Suppressor macrophage treated with lipopolysaccharide for 4 hours (primary cell): ENCODE measurements at regions not wholly inside any gene's neighbourhood (a gene's known extent, or its start where the extent isn't known, plus 50 kb on each side); places are given as distances from the start of the nearest gene placed in this dataset.
"Not testable (repeated sequence)": the region's sequence is repeated elsewhere in the genome, so short reads cannot be mapped to it uniquely, and the experiment has no call there.

Source experiments
- DNase-seq: peaks from one replicate; pipeline ENCODE4 v3.0.0-alpha.2; 2020

DNA sequence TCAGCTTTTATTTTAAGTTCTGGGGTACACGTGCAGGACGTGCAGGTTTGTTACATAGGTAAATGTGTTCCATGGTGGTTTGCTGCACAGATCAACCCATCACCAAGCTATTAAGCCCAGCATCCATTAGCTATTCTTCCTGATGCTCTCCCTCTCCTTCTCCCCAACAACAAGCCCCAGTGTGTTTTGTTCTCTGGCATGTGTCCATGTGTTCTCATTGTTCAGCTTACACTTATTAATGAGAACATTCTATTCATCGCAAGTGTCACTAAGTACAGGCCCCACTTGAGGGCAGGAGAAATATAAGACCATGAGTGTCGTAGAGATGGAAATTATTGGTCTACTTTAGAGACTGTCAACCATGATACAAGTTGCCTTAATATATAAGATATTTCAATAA lies 615.1 kb downstream of the CDH8 start:
- no peak for DNase-seq

DNA sequence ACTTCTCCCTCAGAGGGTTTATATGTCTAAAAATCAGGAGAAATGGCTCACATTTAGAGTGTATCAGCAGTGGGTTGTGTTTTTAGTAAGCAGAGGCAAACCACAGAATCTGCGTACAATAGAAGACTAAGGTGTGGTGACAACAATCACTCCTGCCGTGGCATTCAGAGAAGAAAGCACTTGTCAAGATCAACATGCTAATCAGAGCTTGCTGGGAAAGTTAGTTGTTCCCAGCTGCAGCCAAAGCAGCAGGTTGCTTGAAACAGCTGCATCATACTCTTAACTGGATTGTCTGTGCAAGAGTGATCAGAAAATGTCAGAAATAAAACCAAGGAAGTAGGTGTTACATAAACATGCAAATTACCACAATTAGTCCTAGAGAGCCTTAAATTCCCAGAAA lies 616.4 kb downstream of the CDH8 start:
- DNase-seq = no peak

DNA sequence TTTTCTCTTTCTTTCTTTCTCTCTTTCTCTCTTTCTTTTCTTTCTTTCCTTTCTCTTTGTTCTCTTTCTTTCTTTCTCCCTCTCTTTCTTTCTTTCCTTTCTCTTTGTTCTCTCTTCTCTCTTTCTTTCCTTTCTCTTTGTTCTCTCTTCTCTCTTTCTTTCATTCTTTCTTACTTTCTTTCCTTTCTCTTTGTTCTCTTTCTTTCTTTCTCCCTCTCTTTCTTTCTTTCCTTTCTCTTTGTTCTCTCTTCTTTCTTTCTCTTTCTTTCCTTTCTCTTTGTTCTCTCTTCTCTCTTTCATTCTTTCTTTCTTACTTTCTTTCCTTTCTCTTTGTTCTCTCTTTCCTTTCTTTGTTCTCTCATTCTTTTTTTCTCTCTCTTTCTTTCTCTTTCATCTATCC lies 617.4 kb downstream of the CDH8 start:
- not testable (repeated sequence) for DNase-seq

DNA sequence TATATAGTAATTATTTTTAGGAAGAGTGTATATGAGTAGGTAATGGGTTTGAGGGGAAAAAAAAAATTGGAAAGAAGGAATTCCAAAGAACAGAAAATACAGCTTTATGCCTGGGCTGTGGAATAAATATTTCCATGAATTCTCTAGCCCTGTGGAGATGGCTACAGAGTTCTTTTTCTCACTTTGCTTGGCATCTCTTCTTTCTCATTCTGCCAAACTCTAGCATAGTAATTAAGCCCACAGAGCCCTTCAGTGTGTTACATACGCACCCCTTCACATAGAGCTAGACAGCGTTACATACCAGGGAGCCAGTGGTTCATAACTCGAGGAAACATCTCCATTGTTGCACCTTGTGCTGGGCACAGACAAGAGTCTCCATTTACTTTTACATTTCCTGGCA lies 621.1 kb downstream of the CDH8 start:
- no peak for DNase-seq

DNA sequence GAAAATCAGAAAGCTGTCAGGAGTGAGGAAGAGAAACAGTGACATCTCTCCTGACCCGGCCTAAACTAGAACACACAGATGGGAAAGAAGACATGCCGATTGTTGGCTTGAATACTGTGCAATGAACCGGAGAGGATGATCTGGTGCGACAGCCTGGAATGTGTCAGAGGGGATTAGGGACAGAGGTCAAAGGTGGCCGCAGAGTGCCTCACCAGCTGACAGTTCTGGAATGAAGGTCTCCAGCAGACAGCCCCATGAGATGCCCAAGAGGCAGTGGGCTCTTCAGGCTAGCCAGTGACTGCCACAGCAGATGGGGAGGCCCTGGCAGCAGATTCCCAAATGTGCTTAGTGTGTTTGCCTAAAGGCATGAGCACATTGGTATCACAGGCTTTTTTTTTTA lies 623.2 kb downstream of the CDH8 start:
- no peak for DNase-seq

DNA sequence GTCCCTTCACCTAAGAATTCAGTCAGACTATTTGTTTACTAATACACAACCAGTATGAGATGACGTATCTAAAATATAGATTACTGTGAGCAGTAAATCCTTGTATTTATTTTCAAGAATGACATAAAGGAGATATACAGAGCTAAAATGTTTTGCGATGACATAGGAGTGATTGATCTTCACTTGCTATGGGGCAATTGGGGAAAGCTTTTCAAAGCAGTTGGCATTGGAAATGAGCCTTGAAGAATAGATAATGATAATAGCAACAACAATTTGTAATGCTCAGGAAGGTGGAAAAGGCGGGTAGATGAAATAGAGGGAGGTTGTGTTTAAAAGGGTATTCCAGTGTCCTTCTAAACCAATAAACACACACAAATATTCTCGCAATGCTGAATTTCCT lies 623.7 kb downstream of the CDH8 start:
- no peak for DNase-seq

DNA sequence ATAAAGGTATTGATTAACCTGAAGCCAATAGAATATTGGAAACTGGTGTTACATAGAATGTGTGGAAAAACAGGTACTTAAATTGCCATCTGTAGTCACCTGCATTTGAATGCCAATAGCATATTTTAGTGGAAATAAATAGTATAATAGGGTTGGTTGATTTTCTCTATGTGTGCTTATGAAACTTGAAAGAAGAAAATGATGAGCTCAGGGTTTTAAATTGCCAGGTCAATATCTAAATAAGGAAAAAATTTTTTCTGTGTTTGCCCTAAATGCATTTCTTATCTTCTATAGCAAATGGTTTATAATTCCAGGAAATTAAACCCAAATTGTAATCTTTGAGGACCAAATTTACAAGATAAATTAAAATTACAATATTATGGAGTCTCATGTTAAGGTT lies 626.6 kb downstream of the CDH8 start:
- no peak for DNase-seq

DNA sequence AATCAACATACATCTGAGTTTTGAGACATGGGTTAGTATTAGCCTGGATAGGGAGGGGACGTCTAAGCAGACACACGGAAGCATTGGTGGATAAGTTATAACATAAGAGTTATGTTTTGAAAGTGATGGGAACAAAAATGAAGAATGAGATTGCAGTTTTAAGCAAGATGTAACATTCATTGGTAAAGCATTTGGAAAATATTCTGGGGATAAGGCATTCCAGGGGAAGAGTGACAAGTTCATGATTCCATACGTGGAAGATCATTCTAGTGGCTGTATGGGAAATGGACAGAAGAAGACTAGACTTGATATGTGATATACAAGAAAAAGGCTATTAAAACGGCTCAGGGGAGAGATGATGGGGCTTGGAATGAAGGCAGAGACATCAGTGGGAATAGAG lies 632.9 kb downstream of the CDH8 start:
- no peak for DNase-seq

DNA sequence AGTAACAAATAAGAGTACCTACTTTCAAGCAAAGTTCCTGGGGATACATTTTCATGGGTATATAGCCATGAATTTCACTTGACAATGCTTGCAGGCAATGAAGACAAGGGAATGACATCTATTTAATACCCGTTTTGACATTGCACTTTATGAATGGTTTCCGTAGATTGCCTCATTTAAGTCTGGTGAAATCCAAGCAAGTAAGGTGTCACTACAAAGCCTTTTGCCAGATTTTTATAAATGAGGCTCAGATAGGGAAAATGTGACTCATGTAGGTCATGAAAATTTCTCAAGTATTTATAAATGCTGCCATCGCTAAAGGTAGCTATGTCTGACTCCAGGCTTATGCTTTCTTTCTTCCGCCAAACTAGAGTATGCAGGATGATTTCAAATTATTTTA lies 644.3 kb downstream of the CDH8 start:
- DNase-seq = no peak

DNA sequence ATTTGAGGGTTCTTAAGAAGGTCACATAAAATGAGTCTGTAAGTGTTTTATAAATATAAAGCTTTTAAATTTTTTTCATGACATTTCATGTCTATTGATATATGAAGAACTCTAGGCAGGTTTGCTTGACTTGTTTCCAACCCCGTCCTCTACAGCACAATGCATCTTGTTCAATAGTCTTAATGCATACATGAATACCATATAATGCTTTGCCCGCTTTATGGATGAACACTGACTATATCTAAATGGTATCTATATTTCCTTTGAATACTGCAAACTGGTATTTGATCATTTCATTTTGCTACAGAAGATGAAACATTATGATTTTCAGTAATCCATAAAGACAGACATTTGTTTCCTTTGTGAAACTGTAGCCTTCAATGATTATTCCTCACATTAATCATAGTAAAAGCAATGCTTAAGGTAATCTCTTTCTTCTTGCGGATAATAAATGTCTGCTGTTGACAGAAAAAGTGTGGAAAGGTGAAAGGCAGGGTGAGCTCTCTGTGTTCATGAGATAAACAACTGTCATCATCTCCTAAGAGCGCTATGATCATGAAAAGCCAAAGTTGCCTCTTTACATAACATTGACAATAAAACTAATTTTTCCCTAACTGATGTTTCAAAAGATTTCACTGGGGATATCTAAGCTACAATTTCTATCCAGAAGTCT lies 645.1 kb downstream of the CDH8 start:
- no peak for DNase-seq

DNA sequence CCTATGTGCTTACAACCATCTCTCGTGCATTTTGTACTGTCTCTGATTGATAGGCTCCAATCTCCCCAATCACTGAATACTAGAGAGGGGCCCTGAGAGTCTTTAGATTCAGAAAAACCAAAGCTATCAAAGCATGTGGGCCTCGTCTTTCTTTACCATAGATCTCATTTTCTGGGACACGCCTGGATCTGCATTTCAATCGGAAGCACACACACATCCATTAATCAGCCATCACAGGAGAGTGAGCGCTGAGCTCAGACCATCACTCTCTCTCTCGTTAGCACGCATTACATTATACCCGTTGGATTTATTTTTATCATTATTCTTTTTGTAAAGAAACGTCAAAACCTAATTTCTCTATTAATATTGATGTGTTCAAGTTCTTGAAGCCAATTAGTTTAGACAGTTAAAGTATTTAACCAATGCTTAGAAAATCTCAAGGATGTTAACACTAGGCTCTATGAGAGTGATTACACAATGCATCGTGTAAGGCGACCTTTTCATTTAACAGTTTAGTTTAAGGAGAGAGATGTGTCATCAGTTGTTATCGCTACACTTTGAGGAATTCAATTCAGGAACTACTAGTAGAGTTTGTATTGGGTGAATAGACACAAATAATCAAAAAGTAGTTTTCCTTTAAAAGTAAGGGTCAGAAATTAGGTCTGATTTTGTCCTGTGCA lies 650.7 kb downstream of the CDH8 start:
- no peak for DNase-seq

DNA sequence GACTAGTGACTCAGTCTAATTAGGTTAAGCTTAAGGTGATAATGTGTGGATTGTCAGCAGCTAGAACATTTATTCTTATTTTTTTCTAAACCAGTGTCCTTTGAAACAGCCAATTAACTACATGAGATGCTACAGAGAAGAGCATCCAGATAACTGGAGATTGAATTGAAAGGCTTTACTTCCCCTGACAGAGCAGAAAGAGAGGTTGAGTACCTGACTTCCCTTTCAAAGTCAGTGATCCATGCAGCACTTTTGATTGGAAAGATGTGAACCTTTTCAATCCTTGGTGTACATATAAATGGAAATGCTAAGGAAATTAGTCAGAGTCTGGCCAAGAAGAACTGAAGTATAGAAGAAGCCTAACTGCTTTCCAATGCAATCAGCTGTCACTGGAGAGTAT lies 653.8 kb downstream of the CDH8 start:
- DNase-seq = no peak

DNA sequence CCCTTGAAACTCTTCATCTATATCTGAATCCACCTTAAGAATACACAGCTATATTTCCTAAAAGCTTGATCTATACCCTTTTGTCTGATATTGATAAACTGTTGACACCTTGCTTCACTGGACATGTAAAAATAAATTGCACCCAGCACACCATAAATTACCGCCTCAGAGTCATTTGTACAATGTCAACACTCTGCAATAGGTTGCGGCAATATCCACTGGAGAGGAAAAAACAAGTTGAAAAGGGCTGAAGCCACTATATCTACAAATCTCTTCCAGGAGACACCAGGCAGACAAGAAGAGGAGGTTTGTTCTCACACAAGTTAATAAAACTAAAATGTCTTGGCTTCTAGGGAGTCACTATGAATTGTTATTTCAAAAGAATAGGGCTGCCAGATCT lies 656.9 kb downstream of the CDH8 start:
- DNase-seq = no peak

DNA sequence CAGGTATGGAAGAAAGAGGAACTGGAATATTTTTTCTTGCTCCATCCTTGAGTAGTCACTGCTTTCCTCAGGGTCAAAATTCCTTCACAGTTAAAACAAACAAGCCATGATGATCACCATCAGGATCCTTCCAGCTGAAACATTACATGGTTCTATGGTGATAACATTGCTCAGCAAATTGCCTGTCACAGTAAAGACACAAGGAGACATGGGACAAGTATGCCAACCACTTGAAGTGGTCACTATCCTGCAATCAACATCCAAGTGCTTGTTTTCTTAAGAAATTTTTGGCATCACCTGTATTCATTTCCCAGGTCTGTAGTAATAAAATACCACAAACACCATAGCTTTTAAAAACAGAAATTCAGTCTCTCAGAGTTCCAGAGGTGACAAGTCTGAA lies 662.2 kb downstream of the CDH8 start:
- no peak for DNase-seq

DNA sequence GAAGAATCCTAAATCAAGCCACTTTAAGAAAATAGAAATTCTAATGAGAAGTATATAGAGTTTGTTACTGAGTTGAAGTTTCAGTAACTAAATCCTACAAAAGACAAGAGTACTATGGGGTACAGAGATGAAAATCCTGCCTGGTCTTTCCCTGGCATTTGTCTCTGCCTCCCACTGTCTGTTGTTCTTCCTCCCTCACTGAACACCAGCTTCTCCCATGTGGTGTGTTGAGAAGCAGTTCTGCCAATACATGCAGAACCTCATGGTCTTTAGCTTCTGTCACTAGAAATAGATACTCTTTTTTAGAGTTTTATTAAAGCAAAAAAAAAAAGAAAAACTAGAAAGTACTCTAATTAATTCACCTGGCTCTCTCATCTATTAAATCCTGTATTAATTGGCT lies 664.4 kb downstream of the CDH8 start:
- DNase-seq = no peak

DNA sequence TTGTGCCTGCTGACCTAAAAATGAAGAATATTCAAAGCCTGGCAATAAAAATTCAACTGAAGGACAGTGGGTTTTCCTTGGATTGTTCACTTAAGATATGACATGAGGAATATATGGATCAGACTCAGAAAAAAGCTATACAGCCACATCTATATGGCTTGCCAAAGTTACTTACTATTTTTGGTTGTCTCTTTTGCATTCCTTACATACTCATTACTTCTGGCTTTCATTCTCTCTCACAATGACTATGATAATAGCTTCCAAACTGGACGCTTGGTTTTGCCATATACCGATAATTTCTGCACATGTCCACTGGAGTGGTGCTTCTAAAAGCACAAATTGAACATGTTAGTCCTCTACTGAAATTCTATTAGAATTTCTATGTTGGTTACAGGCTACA lies 664.9 kb downstream of the CDH8 start:
- no peak for DNase-seq

DNA sequence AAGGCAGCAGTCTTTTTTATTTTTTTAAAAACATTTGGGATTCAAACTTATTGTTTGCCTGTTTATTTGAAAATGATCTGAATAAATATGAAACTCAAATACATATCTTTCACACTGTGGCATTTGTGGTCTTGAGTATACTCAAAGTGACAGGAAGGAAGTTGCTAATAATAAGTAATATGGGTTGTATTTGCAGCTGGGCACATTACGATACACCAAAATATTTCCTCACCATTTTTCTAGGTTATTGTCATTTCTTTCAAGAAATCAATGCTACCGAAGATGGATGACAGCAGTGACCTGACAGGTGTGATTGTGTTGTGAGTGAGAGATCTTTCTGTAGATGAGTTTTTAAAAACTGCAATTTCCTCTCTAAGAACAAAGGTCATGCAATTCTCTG lies 665.7 kb downstream of the CDH8 start:
- no peak for DNase-seq

DNA sequence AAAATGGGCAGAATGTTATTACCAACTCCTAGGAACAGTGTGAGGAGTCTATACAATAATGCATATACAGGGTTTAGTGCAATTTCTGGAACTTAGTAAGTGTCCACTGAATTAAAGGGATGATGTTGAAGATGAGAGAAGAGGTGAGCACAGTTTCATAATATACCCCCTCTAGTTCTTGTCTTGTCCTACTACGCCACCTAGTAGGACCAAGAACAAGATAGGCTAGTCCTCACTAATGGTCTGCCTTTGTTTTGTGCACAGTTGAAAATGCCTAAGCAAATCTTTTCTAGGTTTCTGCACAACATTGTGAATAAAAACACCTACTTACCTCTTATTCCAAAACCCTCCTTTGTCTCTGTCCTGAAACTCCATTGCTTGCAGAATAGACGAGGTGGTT lies 670.2 kb downstream of the CDH8 start:
- no peak for DNase-seq

DNA sequence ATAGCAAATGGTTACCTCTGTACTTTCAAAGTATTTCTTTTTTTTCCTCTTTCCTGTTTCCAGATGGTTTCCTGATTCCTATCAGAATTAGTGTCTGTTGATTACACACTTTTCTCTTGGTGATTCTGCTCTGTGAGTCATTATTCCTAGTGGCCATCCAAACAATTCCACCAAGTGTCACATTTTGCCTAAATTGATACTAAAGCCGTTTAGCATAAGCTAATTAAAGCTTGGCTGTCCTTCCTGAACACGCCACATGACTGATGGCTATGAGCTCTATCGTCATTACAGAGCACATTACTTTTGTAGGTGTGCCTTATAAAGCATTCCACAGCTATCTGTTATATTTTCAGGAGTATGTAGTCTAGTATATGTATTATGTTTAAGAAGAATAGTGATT lies 671.2 kb downstream of the CDH8 start:
- no peak for DNase-seq

DNA sequence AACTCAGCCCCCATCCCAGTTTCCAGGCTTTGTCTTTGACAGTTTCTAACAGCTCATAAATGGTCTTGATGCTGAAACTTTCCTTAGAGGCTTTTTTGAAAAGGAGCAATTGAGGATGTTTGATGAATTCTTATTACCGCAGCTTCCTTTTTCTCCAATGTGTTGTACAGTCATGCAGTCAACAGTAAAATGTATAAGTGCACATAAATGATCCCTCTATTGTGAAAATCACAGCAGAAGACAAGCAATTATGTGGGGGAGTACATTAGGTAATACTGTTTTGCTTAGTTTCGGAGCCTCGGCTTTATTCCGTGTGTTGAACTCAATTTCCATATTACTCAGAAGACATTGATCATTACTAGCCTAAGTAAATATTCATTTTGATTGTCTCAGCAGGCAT lies 673.7 kb downstream of the CDH8 start:
- DNase-seq = no peak

DNA sequence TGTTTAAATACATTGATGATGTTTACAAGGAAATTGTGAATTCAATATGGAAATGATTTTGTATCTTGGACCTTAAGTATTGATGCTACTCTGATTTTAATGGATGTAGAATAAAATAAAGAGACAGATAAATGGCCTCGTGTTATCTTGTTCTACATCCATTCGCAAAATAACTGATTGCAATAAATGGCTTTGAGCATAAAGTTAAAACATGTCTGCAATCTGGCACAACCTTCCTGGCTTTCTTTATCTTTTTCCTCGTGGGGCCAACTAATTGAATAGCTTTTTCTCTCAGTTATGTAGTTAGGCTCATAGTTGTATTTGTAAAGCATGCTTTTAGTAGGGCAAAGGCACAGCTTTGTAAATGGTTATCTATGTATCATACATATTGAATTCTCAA lies 691.4 kb downstream of the CDH8 start:
- no peak for DNase-seq

DNA sequence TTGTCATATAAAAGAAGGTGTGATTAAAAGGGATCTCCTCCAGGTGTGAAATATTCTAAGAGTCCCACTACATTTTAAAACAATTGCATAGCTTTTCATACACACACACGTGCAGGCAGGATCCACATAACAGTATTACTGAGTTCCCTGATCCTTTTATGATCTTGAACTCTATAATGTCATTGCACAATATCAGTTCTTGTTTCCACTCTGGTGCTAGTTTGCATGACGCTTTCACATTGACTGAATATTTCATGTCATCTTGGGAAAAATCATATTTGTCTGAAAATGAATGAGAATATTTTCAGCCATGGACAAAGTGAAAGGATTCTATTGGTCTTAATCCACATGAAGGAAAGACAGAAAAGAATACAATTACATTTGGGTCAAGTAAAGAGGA lies 703.8 kb downstream of the CDH8 start:
- DNase-seq = no peak

DNA sequence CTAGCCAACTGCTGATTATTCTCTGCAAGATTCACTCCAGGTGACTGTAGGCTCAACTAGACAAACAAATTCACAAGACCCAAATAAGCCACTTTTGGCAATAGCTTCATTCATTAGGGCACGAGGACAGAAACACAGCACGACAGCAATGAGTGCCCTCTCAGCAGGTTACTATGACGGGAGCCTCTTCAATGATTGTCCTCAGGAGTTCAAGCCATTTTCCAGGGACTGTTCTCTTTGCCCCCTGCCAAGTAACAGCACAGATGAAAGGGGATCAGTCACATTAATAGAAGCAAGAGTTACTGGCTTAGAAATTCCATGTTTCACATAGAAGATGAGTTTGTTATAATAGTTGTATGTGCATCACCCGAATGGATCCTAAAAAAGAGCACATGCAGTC lies 712.2 kb downstream of the CDH8 start:
- no peak for DNase-seq

DNA sequence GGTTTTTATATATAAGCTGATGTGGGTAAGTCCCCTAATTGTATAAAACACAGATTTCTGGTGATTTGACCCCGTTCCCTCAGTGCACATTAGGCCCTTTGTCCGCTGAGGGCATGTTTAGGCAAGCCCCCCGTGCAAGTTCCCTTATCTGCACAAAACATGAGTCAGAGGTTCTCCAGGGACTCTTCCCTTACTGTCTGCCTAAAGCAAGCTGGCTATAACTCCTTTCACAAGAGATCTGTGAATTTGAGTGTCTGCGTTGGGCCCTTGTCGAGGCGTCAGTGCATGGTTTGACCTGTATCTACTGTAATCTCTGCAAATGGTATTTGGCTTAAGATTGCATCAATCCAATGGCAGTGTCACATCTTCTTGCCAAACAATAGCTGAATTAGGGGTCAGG lies 712.8 kb downstream of the CDH8 start:
- DNase-seq = no peak

DNA sequence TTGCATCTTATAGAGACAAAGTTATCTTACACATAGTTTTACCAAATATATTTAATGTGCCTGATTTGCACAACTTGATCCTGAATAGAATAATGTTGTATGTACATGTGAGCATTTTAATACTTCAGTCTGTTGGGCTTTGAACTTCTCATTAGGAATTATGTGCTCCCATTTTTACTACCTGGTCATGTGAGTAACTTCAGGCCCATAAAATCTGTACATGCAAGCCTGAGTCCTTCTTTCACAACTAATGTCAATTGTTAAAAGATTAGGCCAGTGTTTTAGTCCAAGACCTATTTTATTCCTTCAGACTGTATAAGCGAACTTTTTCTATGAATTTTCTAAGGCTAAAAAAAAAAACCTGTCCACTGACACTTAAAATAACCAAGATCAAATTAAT lies 715.4 kb downstream of the CDH8 start:
- no peak for DNase-seq
